HG03060 (cell line): ENCODE measurements at regions not wholly inside any gene's neighbourhood (a gene's known extent, or its start where the extent isn't known, plus 50 kb on each side); places are given as distances from the start of the nearest gene placed in this dataset.

Experiments
- ATAC-seq: cut with Tn5 transposase; IDR thresholded peaks from one replicate; pipeline ENCODE4 v1.9.1; 2021; ENCODE audit warnings: low read depth, moderate number of reproducible peaks; ENCODE audit not compliant: unreplicated experiment

DNA sequence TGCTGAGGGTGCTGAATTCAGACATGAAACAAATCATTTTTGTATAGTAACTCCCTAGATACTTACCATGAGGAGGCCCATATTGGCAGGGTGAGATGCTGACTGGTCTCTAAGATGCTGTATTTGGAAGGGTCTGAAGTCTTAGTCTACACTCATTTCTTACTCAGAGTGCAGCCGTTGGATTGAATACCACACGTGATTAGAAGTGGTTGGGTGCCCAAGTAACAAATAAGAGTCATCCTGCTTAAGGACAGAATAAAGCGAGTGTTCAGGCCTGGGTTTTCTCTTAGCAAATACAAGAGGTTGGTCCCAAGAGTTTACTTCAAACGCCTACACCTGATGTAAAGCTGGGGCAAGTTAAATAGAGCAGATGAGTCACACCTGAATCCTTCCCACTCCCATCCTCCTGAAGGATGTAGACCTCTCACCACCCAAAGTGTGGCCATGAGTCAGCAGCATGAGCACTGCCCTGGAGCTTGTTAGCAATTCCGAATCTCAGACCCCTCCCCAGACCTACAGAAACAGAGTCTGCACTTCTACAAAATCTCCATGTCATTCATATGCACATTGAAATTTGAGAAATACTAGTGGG is 284.6 kb upstream of the CDH5 start:
- no peak for ATAC-seq

GRCh38 chr16:66079671-66080334 is 286.7 kb upstream of the CDH5 start:
- no peak for ATAC-seq

DNA sequence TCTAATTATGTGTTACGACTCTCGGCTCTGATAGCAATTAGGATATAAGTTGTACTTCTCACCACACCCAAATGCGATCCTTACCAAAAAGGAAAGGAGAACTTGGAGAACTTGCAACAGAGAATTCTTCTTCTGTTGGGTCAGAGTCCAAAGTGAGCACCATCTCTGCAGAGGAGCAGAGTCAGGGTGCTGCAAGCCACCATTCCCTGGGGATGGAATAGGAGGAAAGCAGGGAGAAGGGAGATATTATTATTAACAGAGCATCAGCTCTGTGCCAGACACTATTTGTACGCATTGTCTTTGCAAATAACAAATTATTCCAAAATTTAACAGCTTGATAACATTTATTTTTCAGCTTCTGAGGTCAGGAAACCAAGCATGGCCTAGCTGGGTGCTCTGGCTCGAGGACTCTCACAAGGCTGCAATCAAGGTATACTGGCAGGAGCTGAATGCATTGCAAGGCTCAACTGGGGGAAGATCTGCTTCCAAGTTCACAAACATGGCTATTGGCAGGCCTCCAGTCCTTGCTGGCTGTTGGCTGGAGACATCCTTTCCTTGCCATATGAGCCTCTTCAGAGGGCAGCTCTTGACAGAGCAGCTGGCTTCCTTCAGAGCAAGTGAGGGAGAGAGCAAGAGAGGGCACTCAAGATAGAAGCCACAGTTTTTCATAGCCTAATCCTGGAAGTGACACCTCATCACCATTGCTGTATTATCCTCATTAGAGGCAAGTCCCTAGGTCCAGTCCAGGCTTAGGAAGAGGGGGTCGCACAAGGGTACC is 296.2 kb upstream of the CDH5 start:
- ATAC-seq: no peak

GRCh38 chr16:66069587-66069986 is 296.9 kb upstream of the CDH5 start:
- no peak for ATAC-seq

GRCh38 chr16:66066404-66066803 is 300.1 kb upstream of the CDH5 start:
- no peak for ATAC-seq

DNA sequence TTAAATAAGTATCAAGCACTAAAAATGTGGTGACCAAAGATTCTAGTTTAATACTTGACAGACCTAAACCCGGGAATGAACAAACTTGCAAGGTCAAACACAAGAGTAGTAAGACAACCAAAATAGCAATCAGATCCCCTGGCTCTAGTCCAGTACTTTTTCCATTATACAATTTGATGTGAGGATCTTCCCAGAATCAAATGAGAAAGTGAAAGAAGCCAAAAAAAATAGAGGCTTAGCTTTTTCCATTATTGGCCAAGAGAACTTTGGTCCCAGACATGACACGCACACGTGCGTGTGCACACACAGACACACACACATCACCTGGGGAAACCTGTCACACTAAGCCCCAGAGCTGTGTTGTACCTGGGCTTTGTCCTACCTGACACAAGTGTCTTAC is 300.6 kb upstream of the CDH5 start:
- ATAC-seq: no peak

- ATAC-seq: no peak
Measured at GRCh38 chr16:66064801-66065530, 301.5 kb upstream of the CDH5 start.

GRCh38 chr16:66058832-66059231 is 307.7 kb upstream of the CDH5 start:
- ATAC-seq: no peak

GRCh38 chr16:66058172-66058691 is 308.3 kb upstream of the CDH5 start:
- ATAC-seq: no peak

- no peak for ATAC-seq
Measured at GRCh38 chr16:66057057-66057456, 309.4 kb upstream of the CDH5 start.

GRCh38 chr16:66054095-66054494 is 312.4 kb upstream of the CDH5 start:
- no peak for ATAC-seq

- no peak for ATAC-seq
Measured at GRCh38 chr16:66052745-66053144, 313.7 kb upstream of the CDH5 start.

DNA sequence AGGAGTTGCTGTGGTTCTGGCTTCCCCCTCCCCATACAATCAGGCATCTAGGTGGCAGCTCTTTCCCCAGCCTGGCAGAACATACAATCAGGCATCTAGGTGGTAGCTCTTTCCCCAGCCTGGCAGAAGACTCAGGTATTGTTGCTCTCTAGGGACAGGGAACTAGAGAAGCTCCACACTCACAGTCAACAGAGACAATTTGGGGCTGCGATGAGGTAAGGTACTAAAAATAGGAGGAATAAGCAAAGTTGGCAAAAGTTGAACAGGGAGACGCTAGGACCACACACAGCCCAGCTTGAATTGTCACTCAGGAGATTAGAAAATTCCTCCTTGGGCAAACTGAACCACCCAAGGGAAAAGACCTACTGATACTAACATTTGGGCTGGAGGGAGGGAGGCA is 315.5 kb upstream of the CDH5 start:
- ATAC-seq: no peak

GRCh38 chr16:66049865-66050264 is 316.6 kb upstream of the CDH5 start:
- no peak for ATAC-seq

GRCh38 chr16:66045626-66046025 is 320.9 kb upstream of the CDH5 start:
- no peak for ATAC-seq

DNA sequence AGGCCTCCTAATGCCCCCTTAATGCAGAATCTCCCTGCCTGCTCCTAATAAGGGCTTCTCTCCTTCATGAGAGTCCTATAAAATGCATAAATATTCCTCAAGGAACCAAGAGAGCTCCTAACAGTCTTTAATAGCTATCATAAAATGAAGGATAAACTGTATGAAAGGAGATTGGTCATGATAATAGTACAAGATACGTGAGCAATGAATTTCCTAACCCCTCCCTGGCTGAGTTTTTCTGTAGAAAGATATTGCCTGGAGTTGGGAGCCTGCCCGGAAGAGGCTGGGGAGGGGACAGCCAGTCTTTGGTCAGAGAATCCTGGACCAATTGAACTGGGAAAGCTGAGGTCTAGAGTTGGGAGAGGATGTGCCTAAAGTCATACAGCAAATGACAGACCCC is 321.9 kb upstream of the CDH5 start:
- ATAC-seq: no peak

- no peak for ATAC-seq
Measured at GRCh38 chr16:66044089-66044488, 322.4 kb upstream of the CDH5 start.

- ATAC-seq: no peak
Measured at GRCh38 chr16:66043326-66043725, 323.2 kb upstream of the CDH5 start.

DNA sequence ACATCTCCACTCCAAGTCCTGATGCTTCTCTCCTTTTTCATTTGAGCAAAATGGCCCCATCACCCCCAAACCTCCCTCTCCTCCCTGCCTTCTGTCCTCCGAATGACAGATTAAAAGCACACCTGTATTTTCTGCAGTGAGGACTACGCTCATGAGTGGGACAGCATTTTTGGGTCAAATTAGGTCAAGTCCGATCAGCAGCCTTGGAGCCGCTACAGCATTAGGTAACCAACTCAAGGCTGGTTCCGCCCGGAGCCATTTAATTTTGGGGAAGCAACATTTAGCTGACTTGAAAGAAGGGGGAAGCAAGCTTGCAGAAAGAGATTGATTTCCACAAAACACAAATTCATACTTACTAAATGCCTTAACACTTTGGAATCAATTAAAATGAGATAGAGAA is 324.1 kb upstream of the CDH5 start:
- no peak for ATAC-seq

- ATAC-seq: no peak
Measured at GRCh38 chr16:66041907-66042306, 324.6 kb upstream of the CDH5 start.

DNA sequence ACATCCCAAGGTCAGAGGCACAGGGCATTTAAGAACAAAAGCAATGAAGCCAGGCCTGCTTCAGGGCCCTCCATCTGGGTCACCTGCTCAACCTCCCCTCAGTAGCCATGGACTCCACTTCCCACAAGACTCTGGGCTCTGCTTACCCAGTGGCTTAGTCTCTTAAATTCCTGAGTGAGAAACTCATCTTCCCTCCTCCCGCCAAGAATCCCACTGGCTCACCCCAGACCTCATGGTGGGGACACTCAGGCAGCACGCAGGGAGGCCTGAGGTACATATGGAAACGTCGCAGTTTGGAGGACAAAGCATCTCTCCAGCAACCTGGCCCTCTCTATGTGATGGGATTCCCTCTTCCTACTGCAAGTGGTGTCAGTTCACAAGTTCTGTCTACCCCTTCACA is 326.7 kb upstream of the CDH5 start:
- no peak for ATAC-seq
